ENCODE measurements at regions not wholly inside any gene's neighbourhood (a gene's known extent, or its start where the extent isn't known, plus 50 kb on each side); places are given as distances from the start of the nearest gene placed in this dataset.

DNA sequence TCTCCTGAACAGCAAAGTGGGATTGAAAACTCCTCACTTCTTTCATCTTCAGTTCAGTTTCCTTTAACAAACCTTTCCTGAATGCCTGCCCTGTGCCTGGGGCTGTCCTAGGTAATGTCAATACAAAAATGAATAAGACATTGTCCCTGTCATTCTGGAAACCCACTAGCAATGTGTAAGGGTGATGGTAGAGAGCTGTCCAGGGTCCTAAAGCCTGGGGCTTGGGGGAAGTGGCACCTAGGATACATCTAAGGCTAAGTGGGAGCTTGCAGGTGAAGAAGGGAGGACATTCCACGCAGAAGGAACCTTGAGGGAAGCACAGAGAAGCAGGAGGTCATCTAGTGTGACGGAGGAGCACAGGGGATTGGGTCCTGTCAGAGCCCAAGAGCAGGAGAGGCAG is 212.7 kb upstream of the PPP2R3A start:
- Histone ChIP-seq H3K79me1 (ENCODE audit: low read depth in 1 of 2, low read length in 2 of 2) (no peaks in the 10 kb centered on the region), H2AFZ (replicated peaks; ENCODE audit: low read length, poor library complexity) (no peak overlapping the region), H3K36me3 (ENCODE audit: control insufficient read depth, insufficient read depth, low read length) (no peaks in the 10 kb centered on the region), H3K56ac (ENCODE audit: extremely low read depth, insufficient read depth, low read length) (no peak overlapping the region), H4K20me1 (ENCODE audit: insufficient read depth, low read length) (no peaks in the 10 kb centered on the region), H2AK9ac (replicated peaks; ENCODE audit: low read depth, low read length, poor library complexity) (no peak overlapping the region), H3K18ac (ENCODE audit: low read depth, low read length) (no peak overlapping the region), H2BK15ac (ENCODE audit: low read depth, low read length) (no peak overlapping the region), H3K4me1 (ENCODE audit: control insufficient read depth, insufficient read depth, low read length) (no peaks in the 10 kb centered on the region), H4K91ac (ENCODE audit: insufficient read depth, low read depth, low read length) (no peak overlapping the region), H3K4ac (ENCODE audit: low read depth, low read length) (no peak overlapping the region), H3K23ac (ENCODE audit: low read depth, low read length) (no peak overlapping the region), H2BK5ac (ENCODE audit: low read depth, low read length, poor library complexity, severe bottlenecking) (no peak overlapping the region), H2BK20ac (ENCODE audit: low read depth, low read length) (no peak overlapping the region), H4K5ac (ENCODE audit: low read depth, low read length) (no peak overlapping the region), H3K14ac (replicated peaks; ENCODE audit: low read depth, low read length) (no peak overlapping the region), H3K9me3 (ENCODE audit: control insufficient read depth, insufficient read depth, low read length) (no peaks in the 10 kb centered on the region), H3K9ac (ENCODE audit: low read depth, low read length) (no peak overlapping the region), H2BK120ac (ENCODE audit: low read depth, low read length) (no peak overlapping the region), H3K9me1 (ENCODE audit: insufficient read depth, low read length) (no peaks in the 10 kb centered on the region), H4K8ac (ENCODE audit: low read depth in 2 of 2, low read length in 2 of 2) (no peak overlapping the region), H3K27ac (ENCODE audit: insufficient read depth, low read length) (no peak overlapping the region), H2AK5ac (ENCODE audit: low read depth, low read length) (no peak overlapping the region), H3K27me3 (ENCODE audit: control insufficient read depth, insufficient read depth, low read length) (no peaks in the 10 kb centered on the region), H3K4me2 (ENCODE audit: low read depth, low read length) (no peak overlapping the region), H3K4me3 (ENCODE audit: insufficient read depth, low read depth, low read length) (no peak overlapping the region)
- intact Hi-C loops (cut with micrococcal nuclease) (no loop called here), in situ Hi-C loops (cut with MboI; ENCODE audit: low sequenced_read_pairs) (no loop called here), dilution Hi-C loops (cut with HindIII; ENCODE audit: low sequenced_read_pairs, unreplicated experiment) (no loop called here)
- ATAC-seq (ENCODE audit: low read depth) (no peak), DNase-seq (no peak)
- TF ChIP-seq MAFK (IDR thresholded peaks at IDR 0.05; ENCODE audit: low read depth, low read length): no peak
- no peak for TF ChIP-seq MAZ (IDR thresholded peaks at IDR 0.05; ENCODE audit: borderline replicate concordance, low read depth, low read length)
- TF ChIP-seq NFE2L2 (IDR thresholded peaks at IDR 0.05; ENCODE audit: low read depth, low read length): no peak
- TF ChIP-seq RFX5 (IDR thresholded peaks at IDR 0.05; ENCODE audit: low read depth, low read length): no peak
- no peak for TF ChIP-seq POLR2A (IDR thresholded peaks at IDR 0.05; ENCODE audit: low read depth, low read length)
- no peak for TF ChIP-seq USF2 (IDR thresholded peaks at IDR 0.05; ENCODE audit: low read depth, low read length)
- TF ChIP-seq RCOR1 (IDR thresholded peaks at IDR 0.05; ENCODE audit: insufficient replicate concordance, low read length): no peak
- TF ChIP-seq, protein P1, sequence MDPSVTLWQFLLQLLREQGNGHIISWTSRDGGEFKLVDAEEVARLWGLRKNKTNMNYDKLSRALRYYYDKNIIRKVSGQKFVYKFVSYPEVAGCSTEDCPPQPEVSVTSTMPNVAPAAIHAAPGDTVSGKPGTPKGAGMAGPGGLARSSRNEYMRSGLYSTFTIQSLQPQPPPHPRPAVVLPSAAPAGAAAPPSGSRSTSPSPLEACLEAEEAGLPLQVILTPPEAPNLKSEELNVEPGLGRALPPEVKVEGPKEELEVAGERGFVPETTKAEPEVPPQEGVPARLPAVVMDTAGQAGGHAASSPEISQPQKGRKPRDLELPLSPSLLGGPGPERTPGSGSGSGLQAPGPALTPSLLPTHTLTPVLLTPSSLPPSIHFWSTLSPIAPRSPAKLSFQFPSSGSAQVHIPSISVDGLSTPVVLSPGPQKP (IDR thresholded peaks at IDR 0.05; ENCODE audit: borderline replicate concordance, low read depth, low read length): no peak
- no peak for TF ChIP-seq CEBPB (IDR thresholded peaks at IDR 0.05; ENCODE audit: low read depth, low read length)
- no peak for TF ChIP-seq RAD21 (IDR thresholded peaks at IDR 0.05; ENCODE audit: low read length)
- no peak for TF ChIP-seq CHD1 (IDR thresholded peaks at IDR 0.05; ENCODE audit: low read depth, low read length)
- no peak for TF ChIP-seq SMC3 (IDR thresholded peaks at IDR 0.05; ENCODE audit: low read depth, low read length)
- TF ChIP-seq FOS (IDR thresholded peaks at IDR 0.05; ENCODE audit: low read depth, low read length): no peak
- no peak for TF ChIP-seq BHLHE40 (IDR thresholded peaks at IDR 0.05; ENCODE audit: low read depth, low read length)
- BruUV-seq (replicated peaks): no TSS peak
- ChIA-PET CTCF (no interaction called here), POLR2A (ENCODE audit: unreplicated experiment) (no interaction called here)
- WGBS, 2 experiments (ENCODE audit: extremely low coverage in 2 of 2, insufficient read length in 1 of 2): 0% methylated on average over 1 of the region's 2 CpGs; no CpG with 5 or more reads in 1 of the 2 experiments
